Activated B cell treated with CpG ODN at 0.5 μM for 24 hours (primary cell): ENCODE measurements at regions not wholly inside any gene's neighbourhood (a gene's known extent, or its start where the extent isn't known, plus 50 kb on each side); places are given as distances from the start of the nearest gene placed in this dataset.

Experiments
- ATAC-seq: fragments of 200-7000 bp; cut with Tn5 transposase; one replicate; pipeline ENCODE4 v1.10.0; 2021; ENCODE audit warnings: low read depth, mild to moderate bottlenecking, moderate library complexity
- CTCF ChIA-PET: fragments of 350-600 bp; sonication (Branson Sonifier 250); formaldehyde crosslinking; loops from one replicate; lab custom pipeline; 2021; ENCODE audit warnings: antibody characterized with exemption; lab: Charles Lee
- POLR2A ChIA-PET: fragments of 350-600 bp; sonication (Branson Sonifier 250); formaldehyde crosslinking; loops from one replicate; lab custom pipeline; 2021; ENCODE audit warnings: antibody characterized with exemption; lab: Charles Lee
- DNase-seq: peaks from one replicate; pipeline ENCODE4 v3.0.0; 2022
- H3K27ac Mint-ChIP-seq: one replicate; pipeline ENCODE4 v1.8.0; 2020; ENCODE audit warnings: mixed read lengths
- H3K27me3 Mint-ChIP-seq: one replicate; pipeline ENCODE4 v1.8.0; 2021; ENCODE audit warnings: mixed read lengths
- H3K36me3 Mint-ChIP-seq: one replicate; pipeline ENCODE4 v1.8.0; 2021; ENCODE audit warnings: low read depth, mixed read lengths
- H3K4me1 Mint-ChIP-seq: one replicate; pipeline ENCODE4 v1.8.0; 2021; ENCODE audit warnings: mixed read lengths
- H3K4me3 Mint-ChIP-seq: one replicate; pipeline ENCODE4 v1.8.0; 2020; ENCODE audit warnings: mild to moderate bottlenecking, mixed read lengths
- H3K9me3 Mint-ChIP-seq: one replicate; pipeline ENCODE4 v1.8.0; 2020; ENCODE audit warnings: mixed read lengths
- intact Hi-C: fragments of 100-400 bp; cut with micrococcal nuclease; formaldehyde crosslinking; loops from one replicate; pipeline ENCODE4 v1.15.1; 2024
- TF ChIP-seq, protein P1 (sequence below): fragments of 200-600 bp; IDR thresholded peaks from one replicate; pipeline ENCODE4 v1.8.0; 2022; ENCODE audit warnings: antibody characterized with exemption, mild to moderate bottlenecking

DNA sequence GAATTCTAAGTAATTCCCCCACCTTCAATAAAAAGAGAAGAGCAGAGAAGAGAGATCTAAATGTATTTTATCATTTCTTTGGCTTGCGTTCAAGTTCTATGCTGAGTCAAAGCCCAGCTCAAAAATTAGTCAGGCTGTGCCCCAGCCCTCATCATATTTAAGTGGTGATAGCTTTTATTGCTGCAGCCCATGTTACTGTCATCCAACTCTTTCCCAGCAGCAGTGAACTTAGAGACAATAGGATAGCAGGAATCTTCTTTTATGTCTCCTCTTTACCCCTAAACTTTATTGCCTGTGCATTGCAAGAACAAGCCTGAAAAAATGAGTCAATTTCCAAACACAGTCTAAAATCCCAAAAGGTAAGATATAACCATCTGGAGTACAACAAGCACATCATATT, 1599.3 kb upstream of the PIK3C3 start:
- no peak for ATAC-seq

DNA sequence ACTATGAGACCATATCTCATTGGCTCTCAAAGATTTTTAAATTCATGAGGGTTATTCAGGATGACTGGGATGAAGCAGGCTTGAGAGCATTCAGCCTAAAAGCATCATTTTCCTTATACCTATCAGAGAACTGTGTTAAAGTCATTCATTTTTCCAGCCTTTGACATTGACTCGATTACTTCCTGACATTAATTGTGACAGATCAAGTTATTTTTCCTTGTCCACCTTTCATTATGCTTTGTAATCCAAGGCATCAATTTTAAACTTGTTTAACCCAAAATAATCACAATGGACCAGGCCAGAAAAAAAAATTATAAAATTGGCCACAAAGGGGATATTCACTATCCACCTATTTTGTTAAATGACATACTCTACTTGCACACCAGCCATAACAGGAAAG, 1606.8 kb upstream of the PIK3C3 start:
- H3K27ac Mint-ChIP-seq: no peak overlapping the region
- intact Hi-C loops: no loop called here
- DNase-seq: no peak
- no peaks in the 10 kb centered on the region for H3K36me3 Mint-ChIP-seq
- POLR2A ChIA-PET: no interaction called here
- TF ChIP-seq, protein P1, sequence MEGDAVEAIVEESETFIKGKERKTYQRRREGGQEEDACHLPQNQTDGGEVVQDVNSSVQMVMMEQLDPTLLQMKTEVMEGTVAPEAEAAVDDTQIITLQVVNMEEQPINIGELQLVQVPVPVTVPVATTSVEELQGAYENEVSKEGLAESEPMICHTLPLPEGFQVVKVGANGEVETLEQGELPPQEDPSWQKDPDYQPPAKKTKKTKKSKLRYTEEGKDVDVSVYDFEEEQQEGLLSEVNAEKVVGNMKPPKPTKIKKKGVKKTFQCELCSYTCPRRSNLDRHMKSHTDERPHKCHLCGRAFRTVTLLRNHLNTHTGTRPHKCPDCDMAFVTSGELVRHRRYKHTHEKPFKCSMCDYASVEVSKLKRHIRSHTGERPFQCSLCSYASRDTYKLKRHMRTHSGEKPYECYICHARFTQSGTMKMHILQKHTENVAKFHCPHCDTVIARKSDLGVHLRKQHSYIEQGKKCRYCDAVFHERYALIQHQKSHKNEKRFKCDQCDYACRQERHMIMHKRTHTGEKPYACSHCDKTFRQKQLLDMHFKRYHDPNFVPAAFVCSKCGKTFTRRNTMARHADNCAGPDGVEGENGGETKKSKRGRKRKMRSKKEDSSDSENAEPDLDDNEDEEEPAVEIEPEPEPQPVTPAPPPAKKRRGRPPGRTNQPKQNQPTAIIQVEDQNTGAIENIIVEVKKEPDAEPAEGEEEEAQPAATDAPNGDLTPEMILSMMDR: no peak
- no peaks in the 10 kb centered on the region for H3K4me1 Mint-ChIP-seq
- CTCF ChIA-PET: no interaction called here
- peaks cover 7% of the 10 kb centered on the region for H3K9me3 Mint-ChIP-seq
- no peaks in the 10 kb centered on the region for H3K27me3 Mint-ChIP-seq
- no peak overlapping the region for H3K4me3 Mint-ChIP-seq
- no peak for ATAC-seq

More for the DNA sequence above, 1599.3 kb upstream of the PIK3C3 start:
- TF ChIP-seq, protein P1: no peak
- CTCF ChIA-PET: no interaction called here
- no peak overlapping the region for H3K4me3 Mint-ChIP-seq
- H3K9me3 Mint-ChIP-seq: peaks cover 13% of the 10 kb centered on the region
- POLR2A ChIA-PET: no interaction called here
- DNase-seq: no peak
- H3K36me3 Mint-ChIP-seq: no peaks in the 10 kb centered on the region
- H3K27me3 Mint-ChIP-seq: no peaks in the 10 kb centered on the region
- no peak overlapping the region for H3K27ac Mint-ChIP-seq
- intact Hi-C loops: no loop called here
- H3K4me1 Mint-ChIP-seq: no peaks in the 10 kb centered on the region

DNA sequence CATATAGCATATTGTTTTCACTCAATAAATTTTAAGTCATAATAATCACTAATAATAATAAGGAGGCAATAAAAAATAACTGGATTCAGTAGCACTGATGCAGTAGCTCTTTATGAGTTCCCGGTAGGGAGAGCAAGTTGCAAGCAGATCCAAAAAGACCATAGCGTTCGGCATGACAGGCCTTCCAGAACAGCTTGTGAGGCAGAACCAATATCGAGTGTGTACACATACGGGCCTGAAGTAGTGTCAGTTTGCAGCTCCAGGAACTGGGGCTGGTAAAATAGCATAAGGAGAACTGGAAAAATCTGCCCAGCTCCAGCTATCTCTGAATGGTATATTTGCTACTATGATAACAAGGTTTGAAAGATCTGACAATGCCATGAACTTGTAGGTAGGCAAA, 1607.8 kb upstream of the PIK3C3 start:
- POLR2A ChIA-PET: no interaction called here
- no peak overlapping the region for H3K4me3 Mint-ChIP-seq
- no peak for ATAC-seq
- peaks cover 9% of the 10 kb centered on the region for H3K9me3 Mint-ChIP-seq
- CTCF ChIA-PET: no interaction called here
- H3K27me3 Mint-ChIP-seq: no peaks in the 10 kb centered on the region
- TF ChIP-seq, protein P1: no peak
- no peak overlapping the region for H3K27ac Mint-ChIP-seq
- no peak for DNase-seq
- intact Hi-C loops: no loop called here
- no peaks in the 10 kb centered on the region for H3K36me3 Mint-ChIP-seq
- H3K4me1 Mint-ChIP-seq: no peaks in the 10 kb centered on the region

DNA sequence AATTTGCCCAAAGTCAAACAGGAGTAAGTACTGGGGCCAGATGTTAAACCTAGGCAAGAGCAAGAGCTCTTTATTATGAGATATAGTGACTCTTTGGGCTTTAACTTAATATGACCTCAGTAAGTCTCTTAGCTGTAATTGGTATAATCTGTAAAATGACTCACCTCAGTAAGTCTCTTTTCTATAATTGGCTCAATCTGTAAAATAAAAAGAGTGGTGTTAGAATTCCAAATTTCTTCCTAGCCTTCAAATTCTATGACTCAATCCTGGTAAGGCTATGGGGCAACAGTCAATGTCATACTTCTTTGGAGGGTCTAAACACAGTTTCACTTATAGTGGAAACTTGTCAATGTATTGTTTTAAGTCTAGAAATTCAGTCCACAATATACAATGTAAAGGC, 1608.9 kb upstream of the PIK3C3 start:
- no peaks in the 10 kb centered on the region for H3K4me1 Mint-ChIP-seq
- no peaks in the 10 kb centered on the region for H3K36me3 Mint-ChIP-seq
- no peak overlapping the region for H3K27ac Mint-ChIP-seq
- ChIA-PET POLR2A (no interaction called here), CTCF (no interaction called here)
- DNase-seq (no peak), ATAC-seq (no peak)
- no peak overlapping the region for H3K4me3 Mint-ChIP-seq
- intact Hi-C loops: no loop called here
- TF ChIP-seq, protein P1: no peak
- H3K27me3 Mint-ChIP-seq: no peaks in the 10 kb centered on the region
- H3K9me3 Mint-ChIP-seq: peaks cover 7% of the 10 kb centered on the region

DNA sequence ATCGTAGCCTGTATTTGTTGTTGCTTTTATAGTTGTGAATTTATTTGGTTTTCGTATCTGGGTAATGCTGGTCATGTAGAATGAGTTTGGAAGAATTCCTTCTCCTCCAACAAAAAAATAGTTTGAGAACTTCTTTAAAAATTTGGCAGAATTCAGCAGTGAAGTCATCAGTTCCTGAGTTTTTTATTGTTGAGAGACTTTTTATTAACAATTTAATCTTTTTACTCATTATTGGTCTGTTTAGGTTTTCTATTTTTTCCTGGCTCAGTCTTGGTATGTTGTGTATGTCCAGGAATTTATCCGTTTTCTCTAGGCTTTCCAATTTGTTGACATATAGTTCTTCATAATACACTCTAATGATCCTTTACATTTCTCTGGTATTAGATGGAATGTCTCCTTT, 1613.3 kb upstream of the PIK3C3 start:
- no peaks in the 10 kb centered on the region for H3K36me3 Mint-ChIP-seq
- H3K4me1 Mint-ChIP-seq: no peaks in the 10 kb centered on the region
- ATAC-seq: no peak
- ChIA-PET CTCF (no interaction called here), POLR2A (no interaction called here)
- H3K27ac Mint-ChIP-seq: no peak overlapping the region
- TF ChIP-seq, protein P1: no peak
- H3K27me3 Mint-ChIP-seq: no peaks in the 10 kb centered on the region
- peaks cover 9% of the 10 kb centered on the region for H3K9me3 Mint-ChIP-seq
- intact Hi-C loops: no loop called here
- DNase-seq: no peak
- no peak overlapping the region for H3K4me3 Mint-ChIP-seq
